B cell (primary cell): ENCODE measurements at regions not wholly inside any gene's neighbourhood (a gene's known extent, or its start where the extent isn't known, plus 50 kb on each side); places are given as distances from the start of the nearest gene placed in this dataset.

ENCODE experiments used
- EZH2 ChIP-seq: IDR thresholded peaks from 2 replicates; pipeline ENCODE4 v1.6.1; 2012; ENCODE audit warnings: borderline replicate concordance, low read depth, mild to moderate bottlenecking, moderate library complexity, low read length; ENCODE audit not compliant: insufficient read depth, poor library complexity, severe bottlenecking
- TF ChIP-seq, protein P1 (sequence below): fragments of 200-600 bp; IDR thresholded peaks from one replicate; pipeline ENCODE4 v1.8.0; 2022; ENCODE audit warnings: antibody characterized with exemption, mild to moderate bottlenecking

- TF ChIP-seq EZH2: no peak
- TF ChIP-seq, protein P1, sequence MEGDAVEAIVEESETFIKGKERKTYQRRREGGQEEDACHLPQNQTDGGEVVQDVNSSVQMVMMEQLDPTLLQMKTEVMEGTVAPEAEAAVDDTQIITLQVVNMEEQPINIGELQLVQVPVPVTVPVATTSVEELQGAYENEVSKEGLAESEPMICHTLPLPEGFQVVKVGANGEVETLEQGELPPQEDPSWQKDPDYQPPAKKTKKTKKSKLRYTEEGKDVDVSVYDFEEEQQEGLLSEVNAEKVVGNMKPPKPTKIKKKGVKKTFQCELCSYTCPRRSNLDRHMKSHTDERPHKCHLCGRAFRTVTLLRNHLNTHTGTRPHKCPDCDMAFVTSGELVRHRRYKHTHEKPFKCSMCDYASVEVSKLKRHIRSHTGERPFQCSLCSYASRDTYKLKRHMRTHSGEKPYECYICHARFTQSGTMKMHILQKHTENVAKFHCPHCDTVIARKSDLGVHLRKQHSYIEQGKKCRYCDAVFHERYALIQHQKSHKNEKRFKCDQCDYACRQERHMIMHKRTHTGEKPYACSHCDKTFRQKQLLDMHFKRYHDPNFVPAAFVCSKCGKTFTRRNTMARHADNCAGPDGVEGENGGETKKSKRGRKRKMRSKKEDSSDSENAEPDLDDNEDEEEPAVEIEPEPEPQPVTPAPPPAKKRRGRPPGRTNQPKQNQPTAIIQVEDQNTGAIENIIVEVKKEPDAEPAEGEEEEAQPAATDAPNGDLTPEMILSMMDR: no peak
Measured at GRCh38 chrX:16319929-16320328, 152.6 kb downstream of the MAGEB17 start.
